DND-41 (cell line): ENCODE measurements at regions not wholly inside any gene's neighbourhood (a gene's known extent, or its start where the extent isn't known, plus 50 kb on each side); places are given as distances from the start of the nearest gene placed in this dataset.

ENCODE experiments used
- CTCF ChIP-seq: IDR thresholded peaks from 2 replicates; pipeline ENCODE4 v1.5.1; 2012; ENCODE audit warnings: borderline replicate concordance, low read length, moderate library complexity, mild to moderate bottlenecking; ENCODE audit not compliant: poor library complexity, severe bottlenecking; ENCODE audit errors: extremely low read depth
- EZH2 ChIP-seq: IDR thresholded peaks from 3 replicates; pipeline ENCODE4 v1.6.1; 2012; ENCODE audit warnings: borderline replicate concordance, low read depth, mild to moderate bottlenecking, moderate library complexity, low read length, inconsistent platforms; ENCODE audit not compliant: severe bottlenecking

GRCh38 chr12:73301530-73301929 is 1029.4 kb downstream of the TRHDE start:
- TF ChIP-seq CTCF, result no peak
- TF ChIP-seq EZH2, result no peak
